ENCODE measurements at regions not wholly inside any gene's neighbourhood (a gene's known extent, or its start where the extent isn't known, plus 50 kb on each side); places are given as distances from the start of the nearest gene placed in this dataset.
"Not testable (repeated sequence)": the region's sequence is repeated elsewhere in the genome, so short reads cannot be mapped to it uniquely, and the experiment has no call there.

GRCh38 chr18:59848002-59848401 lies 51.8 kb upstream of the PMAIP1 start:
- no peak for DNase-seq

GRCh38 chr18:59847491-59847846 lies 52.3 kb upstream of the PMAIP1 start:
- DNase-seq, result not testable (repeated sequence)

DNA sequence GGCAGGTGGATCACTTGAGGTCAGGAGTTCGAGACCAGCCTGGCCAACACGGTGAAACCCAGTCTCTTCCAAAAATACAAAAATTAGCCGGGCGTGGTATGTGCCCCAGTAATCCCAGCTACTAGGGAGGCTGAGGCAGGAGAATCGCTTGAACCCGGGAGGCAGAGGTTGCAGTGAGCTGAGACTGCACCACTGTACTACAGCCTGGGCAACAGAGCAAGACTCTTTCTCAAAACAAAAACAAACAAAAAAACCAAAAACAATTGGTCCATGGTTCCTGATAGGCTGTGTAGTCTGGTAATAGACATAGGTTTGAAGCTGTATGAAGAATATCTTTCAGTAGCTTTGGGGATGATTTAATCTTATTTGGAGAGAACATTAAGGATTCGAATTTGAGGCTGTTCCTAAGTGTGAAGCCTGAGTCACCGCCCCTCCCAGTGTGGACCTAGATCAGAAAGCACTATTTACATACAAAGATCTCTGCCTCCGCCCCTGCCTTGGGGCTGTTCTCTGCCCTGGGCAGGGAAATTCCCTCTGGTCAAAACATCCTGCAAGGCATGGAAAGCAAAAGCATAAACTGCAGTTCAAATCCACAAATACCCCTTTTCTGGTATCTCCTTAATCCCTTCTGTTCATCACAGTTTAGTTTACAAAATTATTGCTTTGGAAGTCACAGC lies 52.8 kb upstream of the PMAIP1 start:
- DNase-seq, result no peak

DNA sequence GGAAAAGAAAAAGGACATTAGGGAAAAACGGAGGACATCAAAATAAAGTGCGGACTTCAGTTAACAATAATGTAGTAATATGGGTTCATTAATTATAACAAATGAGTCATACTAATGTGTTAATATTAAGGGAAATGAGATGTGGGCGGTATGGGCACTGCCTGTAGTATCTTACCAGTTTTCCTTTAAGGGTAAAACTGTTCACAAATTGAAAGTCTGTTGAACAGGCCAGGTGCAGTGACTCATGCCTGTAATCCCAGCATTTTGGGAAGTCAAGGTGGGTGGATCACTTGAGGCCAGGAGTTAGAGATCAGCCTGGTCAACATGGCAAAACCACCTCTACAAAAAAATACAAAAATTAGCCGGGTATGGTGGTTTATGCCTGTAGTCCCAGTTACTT lies 56.8 kb upstream of the PMAIP1 start:
- no peak for DNase-seq

- DNase-seq, result no peak
These were observed 59.7 kb upstream of the PMAIP1 start for GRCh38 chr18:59839931-59840685.

DNA sequence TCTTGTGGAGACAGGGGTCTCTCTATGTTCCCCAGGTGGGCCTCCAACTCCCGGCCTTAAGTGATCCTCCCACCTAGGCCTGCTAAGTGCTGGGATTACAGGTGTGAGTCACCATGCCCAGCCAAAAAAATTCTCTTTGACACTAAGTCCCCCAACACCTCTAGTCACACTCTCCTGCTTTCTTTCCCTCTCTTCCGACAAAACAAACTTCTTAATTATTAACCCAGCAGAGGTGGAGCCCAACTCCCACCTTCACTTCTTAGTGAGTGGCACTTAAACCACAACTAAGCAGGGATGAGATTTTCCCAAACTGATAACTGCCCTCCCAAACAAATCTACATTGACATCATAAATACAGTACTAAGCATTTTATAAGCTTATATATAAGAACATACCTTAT lies 60.5 kb upstream of the PMAIP1 start:
- no peak for DNase-seq

- DNase-seq, result peak; percentile 70
These were observed 62.2 kb upstream of the PMAIP1 start for GRCh38 chr18:59837586-59837985.

DNA sequence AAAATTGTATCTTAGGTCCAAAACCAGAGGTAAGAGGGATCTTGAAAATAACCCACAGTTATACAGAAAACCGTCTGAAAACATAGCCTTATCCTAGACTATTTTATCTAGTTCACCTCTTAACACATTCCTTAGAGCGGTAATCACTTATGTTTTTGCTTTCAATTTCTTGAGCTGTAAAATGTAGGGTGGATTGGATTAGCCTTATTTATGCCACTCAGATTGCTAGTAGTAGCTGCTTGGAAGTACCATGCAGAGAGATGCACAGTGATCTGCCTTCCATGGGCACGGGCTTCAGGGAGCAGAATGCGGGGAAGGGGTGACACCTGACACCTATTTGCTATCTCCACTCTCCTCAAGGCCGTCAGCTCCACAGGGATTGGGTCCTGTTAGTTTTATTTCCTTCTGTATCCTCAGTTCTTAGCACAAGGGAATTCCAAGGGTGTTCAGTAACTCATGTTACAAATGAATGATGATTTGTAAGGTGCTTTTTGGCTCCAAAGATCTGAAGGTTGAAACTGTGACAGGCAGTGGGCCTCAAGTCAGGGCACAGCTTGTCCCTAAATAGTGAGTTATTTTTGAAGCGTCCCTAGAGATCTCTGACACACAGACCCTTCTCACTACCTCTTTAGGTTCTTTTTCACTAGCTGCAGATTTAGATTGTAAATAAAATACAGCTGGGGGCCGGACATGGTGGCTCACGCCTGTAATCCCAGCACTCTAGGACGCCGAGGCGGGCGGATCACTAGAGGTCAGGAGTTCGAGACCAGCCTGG lies 64.0 kb upstream of the PMAIP1 start:
- no peak for DNase-seq

GRCh38 chr18:59834267-59834666 lies 65.5 kb upstream of the PMAIP1 start:
- no peak for DNase-seq

- no peak for DNase-seq
These were observed 66.0 kb upstream of the PMAIP1 start for GRCh38 chr18:59833785-59834184.

DNA sequence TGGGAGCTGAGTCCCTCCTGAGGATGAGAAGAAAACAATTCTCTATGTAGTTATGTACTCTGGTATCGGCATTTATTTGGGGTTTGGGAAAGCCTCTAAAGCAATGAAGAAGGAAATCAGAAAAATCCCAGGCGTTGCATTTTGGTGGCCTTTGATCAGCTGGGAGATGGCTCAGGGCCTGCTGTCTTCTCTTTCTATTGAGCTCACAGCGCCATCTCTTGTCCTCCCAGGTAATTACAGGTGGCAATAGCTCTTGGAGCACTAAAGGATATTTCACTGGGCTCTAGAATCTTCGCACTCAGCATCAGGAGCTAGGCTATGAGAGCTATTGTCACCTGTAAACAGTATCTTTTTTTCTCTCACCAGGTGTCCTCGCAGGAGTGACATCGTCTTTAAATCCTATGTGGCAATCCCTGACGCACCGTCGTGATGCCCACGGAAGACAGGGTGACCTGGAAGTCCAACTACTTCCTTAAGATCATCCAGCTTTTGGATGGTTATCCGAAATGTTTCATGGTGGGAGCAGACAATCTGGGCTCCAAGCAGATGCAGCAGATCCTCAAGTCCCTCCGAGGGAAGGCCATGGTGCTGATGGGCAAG lies 76.1 kb upstream of the PMAIP1 start:
- peak; percentile 41 for DNase-seq

- no peak for DNase-seq
These were observed 76.9 kb upstream of the PMAIP1 start for GRCh38 chr18:59822612-59823550.

GRCh38 chr18:59821983-59822382 lies 77.8 kb upstream of the PMAIP1 start:
- DNase-seq, result no peak

GRCh38 chr18:59820663-59821062 lies 79.1 kb upstream of the PMAIP1 start:
- DNase-seq, result no peak

- peak; percentile 12 for DNase-seq
These were observed 81.0 kb upstream of the PMAIP1 start for GRCh38 chr18:59818769-59819168.

GRCh38 chr18:59814891-59815290 lies 84.9 kb upstream of the PMAIP1 start:
- no peak for DNase-seq

GRCh38 chr18:59813942-59814341 lies 85.9 kb upstream of the PMAIP1 start:
- DNase-seq, result no peak

DNA sequence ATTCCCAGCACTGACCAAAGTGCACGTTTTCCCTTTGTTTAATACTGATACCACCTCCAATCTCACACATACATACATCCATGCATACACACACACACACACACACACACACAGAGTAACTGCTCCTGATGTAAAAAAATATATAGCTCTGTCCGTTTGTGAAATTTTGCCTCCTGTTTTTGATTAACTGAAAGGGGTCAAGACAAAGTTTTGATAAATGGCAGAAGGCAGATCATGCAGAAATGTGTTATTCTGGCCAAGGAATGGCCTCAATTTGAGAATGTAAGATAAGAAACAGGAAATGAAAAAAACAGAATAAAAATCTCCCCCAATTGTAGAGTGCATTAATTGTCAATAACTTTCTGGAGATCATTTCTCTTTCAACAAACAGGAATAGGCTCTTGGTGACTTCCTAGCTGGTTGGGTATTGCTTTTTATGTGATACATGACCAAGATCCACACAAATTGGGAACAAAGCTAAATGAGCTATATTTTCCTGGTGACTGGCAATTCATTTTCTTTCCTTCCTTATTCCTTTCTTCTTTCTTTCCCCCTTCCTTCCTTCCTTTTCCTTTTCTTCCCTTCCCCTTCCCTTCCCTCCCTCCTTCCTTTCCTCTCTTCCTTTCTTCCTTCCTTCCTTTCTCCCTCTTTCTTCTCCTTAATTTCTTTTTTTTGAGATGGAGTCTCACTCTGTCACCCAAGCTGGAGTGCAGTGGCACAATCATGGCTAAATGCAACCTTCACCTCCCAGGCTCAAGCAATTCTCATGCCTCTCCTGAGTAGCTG lies 88.9 kb upstream of the PMAIP1 start:
- no peak for DNase-seq

- no peak for DNase-seq
These were observed 89.6 kb upstream of the PMAIP1 start for GRCh38 chr18:59810183-59810582.

DNA sequence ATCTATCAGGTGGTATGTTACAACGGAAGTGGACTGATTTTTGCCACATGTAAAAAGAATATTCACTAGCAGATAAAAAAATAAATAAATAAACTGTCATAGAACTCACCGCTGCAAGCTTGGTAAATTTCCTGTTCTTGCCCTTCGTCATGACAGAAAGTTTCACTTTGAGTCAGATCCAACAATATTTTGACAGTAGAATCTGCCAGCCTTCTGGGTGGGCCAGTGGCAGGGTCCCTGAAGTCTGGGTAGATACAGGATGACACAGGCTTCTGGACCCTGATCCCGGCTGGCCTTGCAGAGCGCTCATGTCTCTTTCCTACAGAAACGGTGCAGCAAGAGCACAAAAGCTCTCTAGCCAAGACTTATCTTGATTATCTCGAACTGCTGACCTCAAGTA lies 97.8 kb upstream of the PMAIP1 start:
- DNase-seq, result peak; percentile 21

DNA sequence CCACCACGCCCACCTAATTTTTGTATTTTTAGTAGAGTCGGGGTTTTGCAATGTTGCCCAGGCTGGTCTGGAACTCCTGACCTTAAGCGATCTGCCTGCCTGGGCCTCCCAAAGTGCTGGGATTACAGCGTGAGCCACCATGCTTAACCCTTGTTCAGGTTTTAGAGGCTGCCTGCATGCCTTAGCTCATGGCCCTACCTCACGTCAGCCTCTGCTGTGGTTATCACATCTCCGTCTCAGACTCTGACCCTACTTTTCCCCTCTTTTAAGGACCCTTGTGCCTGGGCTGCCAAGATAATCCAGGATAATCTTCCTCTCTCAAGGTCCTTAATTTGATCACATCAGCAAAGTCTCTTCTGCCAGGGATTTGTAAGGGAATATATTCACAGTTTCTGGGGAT lies 98.2 kb upstream of the PMAIP1 start:
- no peak for DNase-seq

GRCh38 chr18:59800897-59801296 lies 98.9 kb upstream of the PMAIP1 start:
- DNase-seq, result no peak

Data from CD4-positive, alpha-beta T cell treated with Interleukin-21 for 1 hour (primary cell).